Stimulated activated CD8-positive, alpha-beta memory T cell treated with anti-CD3 and anti-CD28 coated beads, Interleukin-15, amount 100 ng/mL, for 48 hours (primary cell): ENCODE measurements at regions not wholly inside any gene's neighbourhood (a gene's known extent, or its start where the extent isn't known, plus 50 kb on each side); places are given as distances from the start of the nearest gene placed in this dataset.
A peak's percentile ranks its signal among the peaks of the same experiment; 100 is the strongest.

Experiments
- DNase-seq, 2 donors: peaks; one replicate each; pipeline ENCODE4 v3.0.0-alpha.2; 2020; ENCODE audit warnings: low read depth in 2 of 2

- DNase-seq: no peak
Measured at GRCh38 chr2:64829525-64829924, 159.7 kb upstream of the SLC1A4 start.

DNA sequence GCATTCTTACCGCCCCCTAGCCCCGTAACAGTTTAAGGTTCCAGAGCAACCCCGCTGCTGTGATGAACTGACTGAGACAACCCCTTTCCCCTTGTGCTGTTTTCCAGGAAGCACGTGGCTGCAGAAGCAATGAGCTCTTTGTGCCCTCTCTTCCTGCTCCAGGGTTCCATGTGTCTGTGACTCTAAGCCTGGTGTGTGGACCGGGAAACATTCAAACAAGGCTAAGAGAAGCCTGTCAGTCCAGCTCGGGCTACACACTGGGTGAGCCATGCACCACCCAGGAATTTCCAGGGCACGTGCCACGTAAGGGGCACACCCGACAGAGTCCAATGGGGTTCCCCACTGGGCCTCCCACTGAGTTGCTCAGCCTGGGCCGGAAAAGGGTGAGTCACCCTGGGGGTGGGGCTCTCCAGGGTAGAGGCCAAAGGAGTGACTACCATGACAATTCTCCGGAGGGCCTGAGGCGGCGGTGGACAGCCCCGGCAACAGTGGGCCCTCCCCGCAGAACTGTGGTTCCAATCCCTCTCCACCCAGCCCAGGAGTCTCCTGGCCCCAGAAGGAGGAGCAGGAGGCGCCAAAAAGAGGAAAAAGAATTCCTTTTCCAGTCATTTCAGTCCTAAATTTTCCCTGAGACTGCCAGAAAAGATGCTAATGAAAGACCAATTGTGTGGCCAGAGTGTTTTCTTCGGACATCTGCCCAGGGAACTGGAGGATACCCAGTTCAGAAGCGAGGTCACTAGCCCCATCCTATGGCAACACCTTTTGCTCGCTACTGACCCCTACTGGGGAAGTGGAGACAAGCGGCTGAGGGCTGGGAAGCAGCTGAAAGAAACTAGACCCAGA lies 157.8 kb upstream of the SLC1A4 start:
- peak; percentile 85 to 89 for DNase-seq

DNA sequence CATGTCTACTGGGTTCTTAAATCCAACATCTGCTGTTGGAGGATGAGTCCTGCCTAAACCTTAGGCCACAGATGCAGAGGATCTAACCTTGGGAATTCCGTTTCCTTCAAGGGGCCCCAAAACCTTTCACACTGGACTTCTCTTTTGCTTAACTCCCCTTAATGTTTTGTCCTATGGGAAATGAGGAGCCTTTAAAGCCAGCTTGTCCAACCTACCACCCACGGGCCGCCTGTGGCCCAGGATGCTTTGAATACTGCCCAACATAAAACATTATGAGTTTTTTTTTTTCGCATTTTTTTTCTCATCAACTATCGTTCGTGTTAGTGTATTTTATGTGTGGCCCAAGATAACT lies 157.2 kb upstream of the SLC1A4 start:
- DNase-seq: no peak

DNA sequence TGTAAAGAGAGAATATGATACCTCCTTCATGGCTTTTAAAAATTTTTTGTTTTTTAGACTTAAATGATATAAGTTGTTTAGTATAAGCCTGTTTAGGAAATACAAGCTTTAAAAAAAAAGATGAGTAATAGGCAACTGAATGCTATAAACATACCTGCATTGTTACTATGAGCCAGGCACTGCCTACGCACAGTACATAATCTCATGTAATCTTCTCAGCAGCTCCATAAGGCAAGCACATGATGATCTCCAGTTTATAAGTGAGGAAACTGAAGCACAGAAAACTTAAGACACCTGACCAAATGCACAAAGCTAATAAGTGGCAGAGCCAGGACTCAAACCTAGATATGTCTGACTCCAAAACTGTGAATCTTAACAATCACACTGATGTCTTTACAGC lies 156.3 kb upstream of the SLC1A4 start:
- DNase-seq: no peak

- no peak for DNase-seq
Measured at GRCh38 chr2:64836566-64836965, 152.6 kb upstream of the SLC1A4 start.

GRCh38 chr2:64837116-64837731 lies 152.0 kb upstream of the SLC1A4 start:
- no peak for DNase-seq

DNA sequence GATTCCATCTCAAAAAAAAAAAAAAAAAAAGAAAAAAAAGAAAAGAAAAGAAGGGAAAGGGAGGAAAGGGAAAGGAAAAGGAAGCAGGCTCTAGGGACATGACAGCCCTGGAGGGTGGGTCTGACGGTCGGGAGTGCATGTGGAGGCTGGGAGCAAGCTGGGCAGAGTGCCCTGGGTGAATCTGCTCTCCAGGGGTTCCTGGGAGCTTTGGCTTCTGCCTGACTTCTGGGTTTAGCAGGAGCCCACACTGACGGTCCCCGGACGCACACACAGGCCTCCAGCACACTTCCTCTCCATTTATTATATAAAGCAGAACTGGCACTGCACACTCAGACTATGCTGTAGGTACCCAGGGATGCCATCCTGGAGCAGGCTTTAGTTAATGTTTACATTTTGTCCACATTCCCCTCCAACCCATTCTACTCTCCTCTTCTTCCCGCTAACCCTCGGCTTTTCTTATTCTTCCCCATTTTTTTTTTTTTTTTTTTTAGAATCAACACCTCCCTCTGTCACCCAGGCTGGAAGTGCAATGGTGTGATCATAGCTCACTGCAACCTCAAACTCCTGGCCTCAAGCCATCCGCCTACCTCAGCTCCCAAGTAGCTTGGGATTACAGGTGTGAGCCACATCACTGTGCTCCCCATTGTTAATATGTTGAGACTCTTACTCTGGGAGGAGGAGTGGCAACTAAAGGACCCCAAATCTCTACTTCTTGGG lies 151.1 kb upstream of the SLC1A4 start:
- DNase-seq: no peak

DNA sequence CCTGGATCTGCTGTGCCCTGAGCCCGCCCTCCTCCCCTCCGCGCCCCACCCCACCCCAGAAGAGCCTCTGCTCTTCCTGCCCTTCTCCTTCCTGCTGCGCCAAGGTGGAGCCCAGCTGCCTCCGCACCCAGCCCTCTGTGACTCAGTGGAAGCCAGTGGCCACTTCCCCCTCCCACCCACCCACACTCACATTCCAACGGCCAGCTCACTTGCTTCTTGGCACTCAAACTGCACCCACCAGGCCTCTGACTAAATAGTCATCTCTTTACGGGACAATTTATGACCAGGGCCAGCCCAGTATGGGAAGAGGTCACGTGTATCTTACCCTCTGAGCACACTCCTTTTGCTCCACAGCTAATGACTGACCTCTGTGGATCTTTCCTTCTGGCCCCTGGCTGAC lies 150.4 kb upstream of the SLC1A4 start:
- no peak for DNase-seq

GRCh38 chr2:64839844-64840243 lies 149.4 kb upstream of the SLC1A4 start:
- DNase-seq: no peak

DNA sequence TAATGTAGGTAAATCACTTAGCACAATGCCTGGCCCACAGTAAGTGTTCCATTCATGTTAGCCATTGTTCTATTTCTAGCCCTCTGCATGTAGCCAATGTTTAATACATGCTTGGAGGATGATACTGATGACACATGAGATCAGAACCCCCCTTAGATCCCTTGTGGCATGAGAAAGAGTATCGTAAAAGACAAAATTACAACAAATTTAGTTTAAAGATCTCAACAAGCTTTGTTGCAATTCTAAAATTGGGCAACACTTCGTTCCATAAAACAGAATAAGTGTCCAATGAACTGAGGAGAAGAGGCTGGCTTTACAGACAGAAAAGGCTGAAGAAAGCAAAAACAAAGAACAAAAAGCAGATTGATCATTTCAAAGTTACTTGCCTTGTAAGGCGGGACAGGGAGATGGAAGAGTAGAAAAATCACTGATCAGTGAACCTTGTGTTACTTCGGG lies 148.7 kb upstream of the SLC1A4 start:
- DNase-seq: no peak

- DNase-seq: no peak
Measured at GRCh38 chr2:64841461-64841860, 147.7 kb upstream of the SLC1A4 start.

- DNase-seq: no peak
Measured at GRCh38 chr2:64842030-64842429, 147.2 kb upstream of the SLC1A4 start.

GRCh38 chr2:64844087-64844486 lies 145.1 kb upstream of the SLC1A4 start:
- no peak for DNase-seq

DNA sequence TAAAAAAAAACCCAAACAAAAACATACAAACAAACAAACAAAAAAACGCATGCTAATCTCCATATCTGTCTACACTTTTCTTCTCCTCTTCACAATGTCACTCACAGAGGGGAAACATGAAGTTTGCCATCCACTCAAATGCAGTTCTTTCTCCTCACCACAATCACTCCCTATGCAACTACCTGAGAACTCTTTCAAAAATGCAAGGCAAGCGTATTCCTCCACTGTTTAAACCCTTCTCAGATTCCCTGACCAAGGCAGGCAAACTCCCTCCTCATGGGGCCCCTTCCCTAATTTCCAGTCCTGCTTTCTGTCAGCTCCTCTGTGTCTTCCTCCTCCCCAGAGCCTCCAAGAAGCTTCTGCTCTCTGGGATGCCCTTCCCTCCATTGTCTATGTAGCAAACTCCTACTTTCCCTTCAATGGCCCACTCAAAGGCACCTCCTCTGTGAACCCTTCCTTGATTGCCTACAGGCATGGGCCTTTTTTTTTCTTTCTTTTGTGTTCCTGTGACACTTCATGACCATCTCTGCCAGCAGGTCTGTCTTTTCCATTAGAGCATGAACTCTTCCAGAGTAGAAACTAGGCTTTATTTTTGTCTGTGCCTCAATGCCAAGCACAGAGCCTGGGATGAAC lies 143.8 kb upstream of the SLC1A4 start:
- DNase-seq: no peak

DNA sequence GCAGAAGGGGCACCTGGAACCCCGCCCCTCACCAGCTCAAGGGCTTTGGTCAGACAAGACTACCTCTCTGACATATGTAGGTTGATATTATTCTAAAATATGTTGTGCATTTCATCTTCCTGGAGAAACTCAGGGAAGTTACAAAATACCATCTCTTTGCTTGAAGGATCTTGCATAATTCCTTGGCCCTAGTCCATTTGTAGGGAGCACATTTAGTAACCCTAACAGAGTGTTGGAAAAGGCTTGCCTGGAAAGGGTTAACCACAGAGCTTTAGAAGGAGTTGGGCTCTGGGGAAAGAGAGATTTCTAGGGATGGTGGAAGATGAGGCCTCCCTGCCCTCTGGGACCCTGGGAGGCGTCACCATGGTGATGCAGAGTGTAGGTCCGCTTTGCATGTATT lies 143.0 kb upstream of the SLC1A4 start:
- no peak for DNase-seq

DNA sequence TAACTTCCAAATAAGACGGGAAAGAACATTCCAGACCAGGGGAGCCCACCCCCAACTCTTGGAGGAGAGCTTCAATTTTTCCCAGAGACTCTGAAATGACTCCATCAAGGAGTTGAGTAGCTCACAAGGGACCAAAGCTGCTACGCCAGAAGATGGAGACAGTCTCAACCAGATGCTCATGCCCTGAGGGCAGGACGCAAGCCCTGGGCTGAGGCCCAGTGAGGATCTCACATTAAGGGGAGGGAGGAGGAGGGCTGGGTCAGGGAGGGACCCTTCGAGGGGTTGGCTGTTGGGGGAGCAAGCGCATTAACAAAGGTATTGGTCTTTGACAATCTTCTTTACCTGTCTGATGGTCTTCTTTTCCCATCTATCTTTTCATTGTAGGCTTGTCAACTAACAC lies 141.3 kb upstream of the SLC1A4 start:
- DNase-seq: no peak

GRCh38 chr2:64848363-64848762 lies 140.8 kb upstream of the SLC1A4 start:
- no peak for DNase-seq

DNA sequence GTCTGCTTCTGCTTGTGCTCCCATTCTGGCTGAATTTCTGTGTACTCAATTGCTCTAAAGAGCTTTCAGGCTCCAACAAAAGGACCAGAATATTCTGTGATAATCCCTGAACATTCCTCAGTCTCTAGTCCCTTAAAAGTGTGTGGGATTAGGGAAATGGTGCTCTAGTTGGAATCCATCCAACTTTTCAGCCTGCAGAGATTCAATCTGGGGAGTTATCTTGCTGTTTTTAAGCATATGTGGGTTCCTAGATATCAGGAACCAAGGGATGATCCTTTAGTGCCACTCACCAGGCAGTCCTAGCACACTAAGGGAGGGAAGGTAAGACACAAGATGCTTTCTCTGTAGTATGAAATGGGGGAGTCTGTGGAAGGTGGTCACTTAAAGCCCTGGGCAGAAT lies 140.3 kb upstream of the SLC1A4 start:
- no peak for DNase-seq

DNA sequence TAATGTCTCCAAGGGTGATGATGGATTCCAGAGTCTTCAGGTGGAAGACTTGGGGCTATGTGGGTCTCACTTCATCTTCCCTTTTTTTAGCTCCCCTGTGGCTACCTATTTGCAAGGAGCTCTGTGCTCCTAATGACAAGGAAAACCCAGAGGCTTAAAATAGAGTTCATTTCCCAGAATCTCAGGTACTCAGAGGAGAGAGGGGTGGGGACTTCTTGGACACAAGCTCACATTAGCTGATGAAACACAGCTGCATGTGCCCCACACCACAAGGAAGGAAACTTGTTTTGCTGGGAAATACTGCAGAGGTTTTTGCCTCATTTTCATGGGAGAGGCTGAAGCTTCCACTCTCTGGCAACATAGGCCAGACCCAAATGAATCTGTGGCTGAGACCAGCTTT lies 138.6 kb upstream of the SLC1A4 start:
- DNase-seq: no peak

- DNase-seq: no peak
Measured at GRCh38 chr2:64852771-64853241, 136.4 kb upstream of the SLC1A4 start.

DNA sequence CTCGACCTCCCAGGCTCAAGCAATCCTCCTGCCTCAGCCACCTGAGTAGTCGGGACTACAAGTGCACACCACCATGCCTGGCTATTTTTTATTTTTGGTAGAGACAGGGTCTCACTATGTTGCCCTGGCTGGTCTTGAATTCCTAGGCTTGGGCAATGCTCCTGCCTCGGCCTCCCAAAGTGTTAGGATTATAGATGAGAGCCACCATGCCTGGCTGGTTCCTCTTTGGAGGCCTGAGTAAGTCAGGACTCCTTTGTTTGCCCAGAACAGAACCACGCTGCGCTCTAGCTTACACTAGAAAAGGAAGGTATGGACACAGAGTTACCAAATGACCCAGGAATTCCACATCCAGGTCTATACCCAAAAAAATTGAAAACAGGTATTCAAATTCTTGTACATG lies 135.9 kb upstream of the SLC1A4 start:
- no peak for DNase-seq

- no peak for DNase-seq
Measured at GRCh38 chr2:64853894-64854293, 135.3 kb upstream of the SLC1A4 start.
